ENCODE measurements at regions not wholly inside any gene's neighbourhood (a gene's known extent, or its start where the extent isn't known, plus 50 kb on each side); places are given as distances from the start of the nearest gene placed in this dataset.

DNA sequence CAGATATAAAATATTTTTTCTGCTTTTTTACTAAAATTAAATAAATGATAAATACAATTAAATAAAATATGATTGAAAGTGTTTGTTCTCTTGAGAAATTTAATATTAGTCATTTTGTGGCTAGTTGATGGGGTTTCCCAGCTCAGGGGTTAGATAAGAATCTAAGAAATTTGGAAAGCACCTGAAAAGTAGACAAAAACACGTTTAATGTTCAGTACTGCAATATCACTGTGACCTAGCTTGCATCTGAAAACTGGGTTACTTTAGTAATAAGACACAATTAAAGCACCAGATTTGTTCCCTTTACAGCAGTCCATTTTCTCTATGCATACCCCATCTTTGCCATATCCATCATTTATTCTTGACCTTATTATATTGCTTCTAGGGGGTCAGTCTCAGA, 1454.8 kb upstream of the SPRY2 start:
- no peak for DNase-seq (ENCODE audit: low spot score)

DNA sequence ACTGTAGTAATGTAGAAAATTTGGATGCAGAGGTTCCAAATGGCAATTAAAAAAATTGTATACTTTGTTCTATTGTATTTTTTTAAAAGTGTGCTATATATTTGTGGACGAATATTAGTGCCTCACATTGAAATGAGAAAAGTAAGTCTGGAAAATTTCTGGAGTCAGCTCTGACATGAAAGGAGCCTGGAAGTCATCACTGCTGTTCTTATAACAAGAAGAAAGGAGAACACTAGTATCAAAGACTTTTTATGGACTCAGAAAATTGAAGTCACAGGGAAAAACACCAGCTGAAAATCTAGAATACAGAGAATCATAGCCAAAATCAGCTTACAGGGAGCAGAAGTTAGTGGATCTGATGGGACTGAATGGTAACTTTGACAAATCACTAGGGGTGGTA, 1450.7 kb upstream of the SPRY2 start:
- DNase-seq (ENCODE audit: low spot score), result no peak

DNA sequence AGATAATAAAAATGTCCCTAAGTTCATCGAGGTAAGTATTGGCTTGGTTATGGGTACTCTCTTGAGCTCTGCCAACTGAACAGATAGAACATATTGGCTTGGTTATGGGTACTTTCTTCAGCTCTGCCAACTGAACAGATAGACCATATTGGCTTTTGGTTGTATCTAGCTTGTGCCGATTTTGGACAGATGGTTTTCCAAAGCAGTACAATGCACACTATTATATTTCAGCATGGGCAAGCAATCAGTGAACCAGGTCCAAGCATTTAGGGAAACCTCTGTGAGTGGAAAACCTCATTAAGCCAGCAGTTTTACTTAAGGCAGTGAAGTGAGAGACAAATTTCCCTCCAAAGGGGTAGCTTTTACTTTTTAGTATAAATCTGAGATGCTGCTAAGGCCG, 1440.5 kb upstream of the SPRY2 start:
- DNase-seq (ENCODE audit: low spot score), result no peak

DNA sequence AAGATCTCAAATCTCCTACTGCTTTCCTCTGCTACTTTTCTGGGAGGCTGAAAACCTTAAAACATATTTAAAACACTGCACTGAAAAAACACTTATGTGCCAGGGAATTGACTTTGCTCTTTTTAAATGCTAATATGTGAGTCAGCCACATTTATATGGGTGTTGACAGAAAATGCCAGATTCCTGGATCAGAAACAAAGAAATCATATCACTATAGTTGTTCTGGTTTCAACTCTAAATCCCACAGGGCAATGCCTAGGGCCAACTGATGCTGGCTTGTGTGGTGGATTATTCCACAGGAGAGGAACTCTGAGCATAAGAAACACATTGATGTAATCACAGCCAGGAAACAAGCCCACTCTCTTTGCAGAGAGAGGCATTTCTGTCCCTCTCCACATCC, 1439.0 kb upstream of the SPRY2 start:
- DNase-seq (ENCODE audit: low spot score), result no peak

- no peak for DNase-seq (ENCODE audit: low spot score)
Observed at GRCh38 chr13:81778350-81778749, 1437.4 kb upstream of the SPRY2 start.

- no peak for DNase-seq (ENCODE audit: low spot score)
Observed at GRCh38 chr13:81773263-81773662, 1432.3 kb upstream of the SPRY2 start.

DNA sequence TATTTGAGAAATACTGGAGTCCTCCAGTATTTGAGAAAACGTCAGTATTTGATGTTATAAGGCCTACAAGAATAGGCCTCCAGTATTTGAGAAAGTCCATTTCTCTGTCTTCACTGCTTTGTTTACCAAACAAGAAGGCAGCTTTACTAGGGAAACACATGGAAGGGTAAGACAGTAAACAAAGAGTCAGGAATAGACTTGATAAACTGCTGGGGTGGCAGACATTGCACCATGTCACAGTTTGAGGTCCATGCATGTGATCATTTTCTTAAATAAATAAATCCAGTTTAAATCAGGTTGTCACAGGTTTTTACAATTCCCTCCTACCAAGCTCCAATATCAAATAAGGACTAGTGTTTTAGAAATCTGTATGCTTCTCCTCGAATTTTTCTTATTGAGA, 1431.0 kb upstream of the SPRY2 start:
- DNase-seq (ENCODE audit: low spot score), result no peak

GRCh38 chr13:81770868-81771505, 1430.1 kb upstream of the SPRY2 start:
- DNase-seq (ENCODE audit: low spot score), result no peak

DNA sequence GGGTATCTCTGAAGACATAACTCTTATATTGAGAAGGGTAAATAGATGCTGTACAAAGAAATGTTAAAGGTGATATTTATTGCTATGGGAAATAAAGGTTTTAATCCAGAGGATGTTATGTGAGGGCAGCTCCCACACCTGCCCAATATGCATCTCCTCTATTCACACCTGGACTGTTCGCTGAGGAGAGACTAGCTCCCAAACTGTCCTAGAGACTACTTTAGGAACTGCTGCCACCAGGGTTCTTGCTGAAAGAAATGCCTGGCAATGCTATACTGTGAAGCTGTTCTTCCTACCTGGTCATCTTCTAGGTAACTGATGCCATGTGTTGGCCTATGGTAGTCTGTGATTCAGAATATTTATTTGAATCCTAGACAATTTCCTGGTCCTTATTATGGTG, 1421.5 kb upstream of the SPRY2 start:
- no peak for DNase-seq (ENCODE audit: low spot score)

GRCh38 chr13:81760316-81760715, 1419.4 kb upstream of the SPRY2 start:
- DNase-seq (ENCODE audit: low spot score), result no peak

- no peak for DNase-seq (ENCODE audit: low spot score)
Observed at GRCh38 chr13:81757348-81757970, 1416.5 kb upstream of the SPRY2 start.

GRCh38 chr13:81745391-81745790, 1404.5 kb upstream of the SPRY2 start:
- DNase-seq (ENCODE audit: low spot score), result peak; percentile 27

GRCh38 chr13:81738364-81738763, 1397.4 kb upstream of the SPRY2 start:
- no peak for DNase-seq (ENCODE audit: low spot score)

GRCh38 chr13:81726037-81726726, 1385.3 kb upstream of the SPRY2 start:
- no peak for DNase-seq (ENCODE audit: low spot score)

DNA sequence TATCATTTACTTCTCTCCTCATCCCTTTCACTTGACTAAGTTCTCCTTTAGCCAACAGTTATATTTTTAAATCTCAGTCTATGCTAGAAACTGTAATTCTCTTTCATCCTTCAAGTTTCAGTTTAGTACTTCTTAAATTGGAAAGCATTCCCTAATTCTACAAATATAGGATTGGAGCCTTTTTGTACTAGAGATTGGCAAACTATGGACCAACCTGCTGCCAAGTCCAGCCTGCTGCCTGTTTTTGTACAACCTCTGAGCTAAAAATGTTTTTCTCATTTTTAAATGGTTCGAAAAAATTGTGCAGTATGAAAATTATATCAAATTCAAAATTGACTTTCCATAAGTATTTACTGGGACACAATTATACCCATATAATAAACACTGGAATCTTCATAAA, 1381.5 kb upstream of the SPRY2 start:
- no peak for DNase-seq (ENCODE audit: low spot score)

GRCh38 chr13:81721400-81721799, 1380.5 kb upstream of the SPRY2 start:
- no peak for DNase-seq (ENCODE audit: low spot score)

- no peak for DNase-seq (ENCODE audit: low spot score)
Observed at GRCh38 chr13:81714513-81714912, 1373.6 kb upstream of the SPRY2 start.

GRCh38 chr13:81713201-81713600, 1372.3 kb upstream of the SPRY2 start:
- DNase-seq (ENCODE audit: low spot score), result no peak

DNA sequence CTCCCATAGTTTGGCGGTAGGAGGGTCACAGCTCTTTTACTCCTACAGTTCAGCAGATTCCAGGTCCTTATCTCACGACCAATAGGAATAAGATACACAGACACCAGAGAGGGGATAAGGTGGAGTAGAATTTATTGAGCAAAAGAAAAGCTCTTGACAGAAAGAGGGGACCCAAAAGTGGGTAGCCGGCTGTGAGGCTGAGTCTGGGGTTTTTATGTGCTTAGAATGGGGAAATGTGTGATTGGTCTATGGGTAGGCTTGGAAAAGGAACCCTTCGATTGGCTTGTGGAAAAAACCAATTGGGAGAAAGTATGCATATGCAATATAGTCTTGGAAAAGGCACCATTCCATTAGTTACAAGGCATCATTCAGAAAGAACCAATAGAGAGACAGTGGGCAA, 1356.9 kb upstream of the SPRY2 start:
- no peak for DNase-seq (ENCODE audit: low spot score)

DNA sequence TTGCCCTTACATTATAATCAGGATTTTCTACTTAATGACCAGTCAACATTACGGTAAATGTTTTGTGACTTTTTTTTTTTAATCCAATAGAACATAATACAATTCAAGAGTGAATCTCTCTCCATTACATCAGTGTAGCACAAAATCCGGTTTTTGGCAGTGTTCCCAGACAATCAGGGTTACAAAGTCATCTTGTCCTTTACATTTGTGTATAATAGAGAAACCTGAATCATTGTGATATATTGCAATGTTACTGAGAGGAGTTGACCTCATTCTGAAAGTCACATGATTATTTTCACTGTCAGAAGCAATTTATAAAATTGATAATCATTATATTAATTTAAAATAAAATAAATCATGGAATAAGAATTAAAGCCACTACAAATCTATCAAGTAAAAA, 1346.0 kb upstream of the SPRY2 start:
- DNase-seq (ENCODE audit: low spot score), result peak; percentile 30

GRCh38 chr13:81683521-81683920, 1342.6 kb upstream of the SPRY2 start:
- no peak for DNase-seq (ENCODE audit: low spot score)

DNA sequence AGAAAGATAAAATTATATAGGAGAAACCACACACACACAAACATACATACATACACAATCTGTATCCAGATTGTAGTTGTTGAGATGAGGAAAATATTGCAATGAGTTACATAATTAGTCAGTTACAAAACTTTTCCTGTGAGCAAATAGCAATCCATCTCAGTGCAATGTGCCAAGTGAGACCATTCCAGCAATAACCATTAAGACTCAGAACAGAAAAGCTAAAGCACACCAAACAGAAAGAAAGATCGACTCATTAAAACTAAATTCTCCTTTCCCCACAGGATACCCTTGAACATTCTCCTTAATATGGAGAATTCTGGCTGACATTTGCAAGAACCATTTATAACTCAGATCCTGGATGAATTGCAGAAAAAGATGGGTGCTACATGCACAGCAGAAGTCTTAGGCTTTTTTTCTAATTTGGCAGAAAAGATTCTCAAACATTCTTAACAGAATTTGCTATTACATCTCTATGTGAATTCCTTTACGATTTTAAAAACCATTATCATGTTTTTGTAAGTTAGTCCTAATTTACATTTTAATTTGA, 1341.2 kb upstream of the SPRY2 start:
- no peak for DNase-seq (ENCODE audit: low spot score)

DNA sequence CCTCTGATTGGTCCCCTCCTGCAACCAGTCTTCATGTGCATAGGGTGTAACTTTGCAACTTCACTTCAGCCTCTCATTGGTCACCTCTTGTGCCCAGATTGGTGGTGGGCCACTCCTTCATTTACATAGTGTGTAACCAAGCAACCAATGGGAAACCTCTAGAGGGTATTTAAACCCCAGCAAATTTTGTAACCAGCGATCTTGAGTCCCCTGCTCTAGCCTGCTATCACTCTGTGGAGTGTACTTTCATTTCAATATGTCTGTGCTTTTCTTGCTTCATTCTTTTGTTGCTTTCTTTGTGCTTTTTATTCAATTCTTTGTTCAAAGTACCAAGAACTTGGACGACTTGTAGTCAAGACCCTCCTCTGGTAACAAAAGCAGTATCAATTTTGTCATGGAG, 1336.9 kb upstream of the SPRY2 start:
- DNase-seq (ENCODE audit: low spot score), result no peak
